GM18519 (cell line): ENCODE measurements at regions not wholly inside any gene's neighbourhood (a gene's known extent, or its start where the extent isn't known, plus 50 kb on each side); places are given as distances from the start of the nearest gene placed in this dataset.

Experiments used
- ATAC-seq: cut with Tn5 transposase; IDR thresholded peaks from one replicate; pipeline ENCODE4 v1.9.1; 2021; ENCODE audit warnings: mild to moderate bottlenecking, moderate library complexity; ENCODE audit not compliant: unreplicated experiment, low FRiP score

DNA sequence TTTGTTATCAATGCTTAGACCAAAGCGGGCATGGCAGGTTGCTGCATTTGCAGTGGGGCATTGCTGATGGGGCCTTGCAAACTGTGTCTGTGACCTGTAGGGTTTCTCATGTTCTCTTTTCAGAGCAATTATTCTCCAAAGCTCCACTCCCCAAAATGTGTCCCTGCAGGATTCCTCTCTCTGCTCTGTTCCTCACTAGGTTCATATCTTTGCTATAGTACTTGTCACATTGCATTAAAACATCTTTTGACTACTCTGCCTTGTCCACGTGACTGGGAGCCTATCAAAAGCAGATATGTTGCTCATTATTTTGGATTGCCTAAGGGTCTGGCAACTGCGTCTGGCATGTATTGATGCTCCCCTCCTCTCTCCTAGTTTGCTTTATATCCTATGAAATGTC lies 177.7 kb upstream of the MID1 start:
- ATAC-seq = no peak

- no peak for ATAC-seq
These were observed 180.4 kb upstream of the MID1 start for GRCh38 chrX:10800796-10801195.

DNA sequence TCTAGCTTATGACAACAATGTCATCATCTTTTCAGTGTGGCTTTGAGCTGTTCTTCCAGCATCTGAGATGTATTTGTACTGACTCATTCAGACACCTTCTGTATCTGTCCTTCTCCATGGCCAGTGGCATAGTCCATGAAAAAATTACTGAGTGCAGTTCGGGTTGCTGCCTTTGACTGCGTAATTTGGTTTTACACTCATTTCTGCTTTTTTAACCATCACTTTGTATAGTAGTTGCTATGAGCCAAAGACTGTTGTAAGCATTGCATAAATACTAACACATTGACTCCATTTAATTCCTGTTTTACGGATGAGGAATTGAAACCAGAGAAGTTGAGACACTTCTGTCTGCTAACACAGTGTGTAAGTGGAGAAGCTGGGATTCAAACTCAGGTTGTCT lies 190.7 kb upstream of the MID1 start:
- no peak for ATAC-seq

DNA sequence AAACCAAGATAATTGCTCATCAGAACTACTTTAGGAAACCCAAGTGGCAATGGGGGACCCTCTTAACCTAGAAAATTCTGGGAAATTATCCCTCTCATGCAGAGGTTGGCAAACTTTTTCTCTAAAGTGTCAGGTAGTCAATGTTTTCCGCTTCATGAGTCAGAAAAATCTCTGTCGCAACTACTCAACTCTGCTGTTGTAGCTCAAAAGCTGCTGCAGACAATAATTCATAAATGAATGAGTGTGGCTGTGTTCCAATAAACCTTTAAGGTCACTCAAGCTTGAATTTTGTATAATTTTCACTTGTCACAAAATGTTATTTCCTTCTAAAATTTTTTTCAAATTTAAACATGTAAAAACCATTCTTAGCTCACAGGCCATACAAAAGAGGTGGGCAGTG lies 193.4 kb upstream of the MID1 start:
- no peak for ATAC-seq

DNA sequence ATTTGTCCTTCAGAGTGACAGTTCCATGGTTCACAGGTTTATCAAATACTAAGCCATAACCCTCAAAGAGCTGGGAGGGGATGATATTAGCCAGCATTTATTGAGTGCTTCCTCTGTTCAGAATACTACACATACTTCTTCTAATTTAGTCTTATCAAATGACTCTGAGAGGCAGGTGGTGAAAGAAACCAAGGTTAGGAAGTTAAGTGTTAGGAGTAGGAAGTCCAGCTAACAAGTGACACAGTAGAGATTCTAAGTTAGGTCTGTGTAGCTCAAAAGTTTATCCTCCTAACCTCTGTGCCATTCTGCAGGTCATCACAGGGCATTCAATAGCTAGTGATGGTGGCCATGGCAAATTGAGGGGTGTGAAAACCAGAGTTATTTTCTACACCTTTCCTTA lies 198.3 kb upstream of the MID1 start:
- no peak for ATAC-seq

DNA sequence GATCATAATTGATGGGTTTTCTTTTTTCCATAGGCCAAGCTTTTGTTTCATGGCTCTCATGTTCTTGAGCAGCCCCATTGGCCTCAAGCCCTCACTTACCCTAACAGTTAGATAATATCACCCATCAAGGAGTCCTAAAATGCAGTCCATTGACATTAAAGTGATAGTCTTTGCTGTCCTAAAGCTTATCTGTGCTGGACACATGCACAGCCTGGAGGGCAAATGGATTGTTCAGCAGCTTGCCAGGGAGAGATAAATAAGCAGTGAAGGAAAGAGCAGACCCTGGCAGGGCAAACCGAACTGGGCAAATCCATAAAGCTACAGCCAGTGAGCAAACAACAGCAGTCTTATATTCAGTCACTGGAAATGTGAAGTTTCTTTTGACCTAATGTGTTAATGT lies 199.6 kb upstream of the MID1 start:
- no peak for ATAC-seq

DNA sequence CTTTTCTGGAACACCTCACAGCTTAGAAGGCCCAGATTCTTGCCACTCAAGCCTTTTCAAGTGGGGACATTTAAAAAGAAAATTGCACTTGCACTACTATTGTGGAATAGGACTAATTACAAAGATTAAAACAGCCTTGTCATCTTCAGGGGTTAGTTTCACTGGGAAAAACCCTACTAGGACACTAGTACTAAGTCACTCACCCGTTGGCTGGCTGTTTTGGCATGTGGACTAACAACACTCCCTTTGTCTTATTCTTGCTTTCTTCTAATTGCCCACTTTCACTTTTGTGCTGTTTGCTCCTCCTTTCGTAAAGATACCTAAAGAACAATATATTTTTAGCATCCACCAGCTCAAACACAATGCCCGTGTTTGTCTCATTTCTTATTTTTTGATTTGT lies 200.9 kb upstream of the MID1 start:
- no peak for ATAC-seq

DNA sequence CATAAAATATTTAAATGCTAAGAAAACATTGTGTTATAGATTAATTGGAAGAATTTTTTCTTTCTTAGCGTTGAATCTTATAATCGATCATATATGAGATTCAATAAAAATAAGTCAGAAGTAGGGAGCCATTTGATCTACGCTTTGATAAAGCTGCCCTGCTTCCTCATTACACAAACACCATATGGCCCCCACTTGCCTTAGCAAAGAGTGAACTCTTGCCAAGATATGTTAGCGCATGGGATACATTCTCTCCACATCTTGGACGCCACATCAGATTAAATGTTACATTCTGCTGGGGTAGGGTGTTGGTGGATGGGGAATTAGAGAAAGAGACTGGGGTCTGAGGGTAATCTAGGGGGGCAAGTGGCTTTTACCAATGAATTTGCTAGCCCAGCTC lies 207.7 kb upstream of the MID1 start:
- no peak for ATAC-seq

- no peak for ATAC-seq
These were observed 208.3 kb upstream of the MID1 start for GRCh38 chrX:10828640-10829039.

DNA sequence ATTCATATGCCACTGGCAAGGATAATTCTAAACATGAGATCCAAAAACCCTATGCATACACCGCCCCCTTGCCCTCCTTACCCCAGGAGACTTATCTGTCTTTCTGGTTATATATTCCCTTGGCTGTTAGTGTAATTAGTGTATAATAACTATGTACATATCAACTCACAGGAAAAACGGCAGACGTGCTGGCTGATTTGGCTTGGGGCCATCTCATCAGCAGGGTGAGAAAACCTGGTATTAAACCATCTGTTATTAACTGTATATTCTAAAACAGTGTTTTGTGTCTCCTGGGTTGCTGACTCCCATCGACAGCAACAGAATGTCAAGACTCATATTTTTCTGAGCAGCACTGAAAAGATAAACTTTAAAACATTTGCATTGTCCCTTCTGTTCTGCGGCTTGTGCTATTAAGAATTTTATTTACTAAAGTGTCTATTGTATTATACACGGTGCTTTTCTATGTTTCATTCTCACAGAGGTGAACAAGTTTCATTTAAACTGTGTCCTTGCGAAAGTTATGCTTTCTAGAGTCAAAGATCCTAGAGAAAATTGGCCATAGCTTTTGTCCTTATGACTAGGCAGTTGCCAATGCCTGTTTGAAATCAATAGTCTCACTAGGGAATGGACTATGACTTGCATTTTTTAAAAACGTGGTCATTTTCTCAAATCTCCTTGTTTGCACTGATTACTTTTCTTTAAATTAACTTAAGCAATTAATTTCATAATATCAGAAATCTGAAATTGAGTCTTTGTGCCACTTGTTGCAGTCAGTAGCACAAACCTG lies 211.5 kb upstream of the MID1 start:
- no peak for ATAC-seq

DNA sequence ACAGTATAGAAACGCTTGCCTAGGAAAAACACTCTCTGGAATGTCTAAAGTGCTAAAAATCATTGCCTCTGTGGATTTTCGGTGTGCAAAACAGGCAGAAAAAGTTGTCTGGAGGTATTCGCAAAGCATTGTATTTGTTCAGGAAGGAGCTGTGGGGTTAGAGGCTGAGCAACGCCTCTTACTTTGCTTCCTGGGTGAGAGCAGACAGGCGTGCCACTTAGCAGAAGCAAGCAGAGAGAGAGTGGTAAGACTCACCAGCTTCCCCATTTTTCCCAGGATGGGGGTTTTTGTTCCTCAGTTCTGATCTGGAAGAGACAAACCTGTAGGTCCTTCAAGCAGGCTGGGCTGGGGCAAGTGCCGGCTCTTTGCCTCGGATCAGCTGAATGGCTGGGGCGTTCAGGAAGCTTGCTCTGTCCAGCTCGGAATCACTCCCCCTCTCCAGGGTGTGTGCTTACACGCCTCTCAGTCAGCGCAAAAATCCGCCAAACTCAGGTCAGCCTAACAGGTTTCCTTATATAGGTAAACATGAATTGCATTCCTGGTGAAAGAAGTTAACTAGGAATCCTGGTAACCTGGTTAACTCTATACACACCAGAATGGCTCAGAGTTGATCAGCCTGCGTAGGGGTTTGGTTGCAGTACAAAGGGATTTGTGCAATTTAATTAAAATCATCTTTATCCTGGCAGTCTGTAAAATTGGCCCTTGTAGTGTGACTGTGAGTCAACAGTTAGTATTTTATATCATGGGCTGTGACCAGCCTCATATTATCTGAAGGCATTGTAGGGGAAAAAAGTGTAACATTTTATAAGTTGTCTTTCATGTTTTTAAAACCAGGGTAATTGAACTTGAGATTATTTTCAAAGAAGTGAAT lies 213.1 kb upstream of the MID1 start:
- ATAC-seq = no peak

DNA sequence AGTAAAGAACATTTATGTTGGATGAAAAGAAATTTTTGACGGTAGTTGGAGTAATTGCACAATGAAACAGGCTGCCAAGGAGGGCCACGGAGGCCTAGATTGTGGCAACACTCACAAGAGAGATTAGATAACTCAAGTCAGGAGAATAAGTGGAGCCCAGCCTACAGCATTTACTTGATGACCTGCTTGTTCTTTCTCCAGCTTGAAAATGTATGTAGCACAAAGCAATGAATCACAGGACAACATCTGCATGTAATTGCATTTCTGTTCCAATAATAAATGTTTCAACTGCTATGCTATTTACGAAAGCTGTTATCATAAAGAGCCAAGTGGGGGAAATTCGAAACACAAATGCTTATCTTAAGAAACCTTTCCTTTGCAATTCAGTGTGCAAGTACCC lies 221.2 kb upstream of the MID1 start:
- ATAC-seq = no peak

DNA sequence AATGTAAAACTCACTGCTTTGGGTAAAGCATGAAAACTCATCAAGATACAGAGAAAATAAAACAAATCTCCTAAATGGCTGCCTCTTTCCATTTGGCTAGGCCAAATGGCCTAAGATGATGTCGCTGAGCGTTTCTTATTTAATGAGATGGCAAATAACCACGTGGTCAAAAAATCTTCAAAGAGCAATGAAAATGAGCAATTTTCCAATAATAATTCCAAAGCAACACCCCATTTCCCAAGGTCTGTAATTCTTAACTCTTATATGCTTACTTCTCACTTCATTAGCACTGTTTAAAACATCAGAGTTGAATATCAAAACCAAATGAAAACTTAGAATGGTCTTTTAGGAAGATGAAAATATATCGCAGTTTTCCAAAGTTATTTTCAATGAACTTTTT lies 222.3 kb upstream of the MID1 start:
- ATAC-seq = no peak

- no peak for ATAC-seq
These were observed 226.9 kb upstream of the MID1 start for GRCh38 chrX:10847333-10847732.

- no peak for ATAC-seq
These were observed 231.4 kb upstream of the MID1 start for GRCh38 chrX:10851809-10852208.

DNA sequence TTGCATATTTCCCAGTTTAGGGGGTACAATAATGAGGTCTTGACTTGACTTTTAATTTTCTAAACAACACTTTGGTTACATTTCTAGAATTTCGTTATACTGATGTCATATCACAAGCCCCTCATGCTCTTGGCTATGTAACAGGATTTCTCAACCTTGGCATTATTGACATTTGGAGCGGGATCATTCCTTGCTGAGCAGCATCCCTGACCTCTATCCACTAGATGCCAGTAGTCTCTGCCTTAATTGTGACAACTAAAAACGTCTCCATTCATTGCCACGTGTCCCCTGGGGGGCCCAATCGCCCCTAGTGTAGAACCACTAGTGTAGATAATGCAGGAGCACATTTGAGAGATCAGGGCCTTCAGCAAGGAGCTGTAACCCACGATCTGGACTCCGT lies 234.2 kb upstream of the MID1 start:
- no peak for ATAC-seq

- ATAC-seq = no peak
These were observed 235.5 kb upstream of the MID1 start for GRCh38 chrX:10855845-10856244.

DNA sequence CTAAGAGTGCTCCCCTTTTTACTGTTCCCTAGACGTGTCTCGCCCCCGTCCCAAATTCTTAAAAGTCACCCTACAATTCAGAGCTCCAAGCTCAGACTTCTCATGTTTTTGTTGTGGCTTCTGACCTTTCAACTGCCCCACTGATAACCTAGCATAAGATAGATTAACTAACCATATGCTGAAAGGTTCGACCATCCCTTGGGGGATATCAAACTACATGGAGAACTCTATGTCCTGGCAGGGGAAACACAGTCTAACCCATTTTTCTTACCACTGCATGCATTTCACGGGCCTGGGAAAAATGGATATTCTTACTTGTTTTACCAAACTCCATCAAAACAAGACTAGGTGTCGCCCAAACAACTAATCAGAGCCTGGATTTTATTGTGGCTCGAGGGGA lies 236.4 kb upstream of the MID1 start:
- ATAC-seq = no peak

GRCh38 chrX:10859353-10859752 lies 239.0 kb upstream of the MID1 start:
- no peak for ATAC-seq

DNA sequence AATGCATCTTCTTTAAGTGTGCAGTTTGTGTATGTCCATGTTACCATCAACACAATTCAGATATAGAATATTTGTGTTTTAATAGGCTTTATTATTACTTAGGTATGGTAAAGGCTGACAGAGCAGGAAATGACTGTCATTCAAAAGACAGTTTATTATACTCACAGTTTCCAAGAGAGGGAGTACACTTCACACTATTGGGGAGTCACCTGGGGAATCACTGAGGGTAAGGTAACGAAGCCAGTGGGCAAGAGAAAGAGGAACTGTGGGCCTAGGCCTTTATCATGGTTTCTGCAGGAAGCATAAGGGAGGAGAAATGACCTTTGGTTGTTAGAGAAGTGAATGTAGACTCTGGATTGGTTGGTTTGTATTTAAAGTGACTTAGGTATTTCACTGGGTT lies 235.1 kb upstream of the HCCS start:
- no peak for ATAC-seq

GRCh38 chrX:10882484-10882883 lies 228.6 kb upstream of the HCCS start:
- no peak for ATAC-seq

- no peak for ATAC-seq
These were observed 226.9 kb upstream of the HCCS start for GRCh38 chrX:10884246-10884645.
